HCT116 (cell line): ENCODE measurements at regions not wholly inside any gene's neighbourhood (a gene's known extent, or its start where the extent isn't known, plus 50 kb on each side); places are given as distances from the start of the nearest gene placed in this dataset.

Experiments
- ATAC-seq: fragments of 200-7000 bp; cut with Tn5 transposase; 2 replicates; pipeline ENCODE4 v1.9.1; 2020; ENCODE audit warnings: mild to moderate bottlenecking, moderate library complexity
- BruUV-seq: library from RNA; stranded (reverse); fragments of 400-500 nt; replicated peaks from 2 replicates; lab custom pipeline; 2021; lab: Mats Ljungman, UMichigan
- CTCF ChIA-PET: fragments of 300-600 bp; sonication (Branson Sonifier 250); formaldehyde crosslinking; loops from one replicate; lab custom pipeline; 2021; ENCODE audit warnings: antibody characterized with exemption; lab: Charles Lee
- POLR2A ChIA-PET: fragments of 300-600, 350-600 bp; sonication (Branson Sonifier 250); formaldehyde crosslinking; loops from one replicate; lab custom pipeline; 2021; ENCODE audit warnings: antibody characterized with exemption; lab: Charles Lee
- RAD21 ChIA-PET, 2 experiments: fragments of 300-600 bp; sonication (Branson Sonifier 250); formaldehyde crosslinking; loops; one replicate each; lab custom pipeline; 2023; ENCODE audit warnings: low total read pairs in 2 of 2; ENCODE audit not compliant: uncharacterized antibody in 2 of 2, unreplicated experiment in 2 of 2, low non-redundant PET in 1 of 2; lab: Charles Lee
- DNase-seq: peaks from one replicate; pipeline ENCODE4 v3.0.0-alpha.2; 2010; ENCODE audit warnings: low read depth, low spot score
- H2AFZ ChIP-seq: fragments of 200-600 bp; shearing (Covaris generic), sonication (generic); 2 replicates; pipeline ENCODE4 v1.6.1; 2017; ENCODE audit warnings: low read depth, mixed run types, mixed read lengths, antibody characterized with exemption, low read length; ENCODE audit not compliant: poor library complexity, severe bottlenecking
- H3K27ac ChIP-seq: 2 replicates; pipeline ENCODE4 v1.5.1; 2012; ENCODE audit warnings: low read depth, low read length
- H3K27me3 ChIP-seq: fragments of 200-600 bp; sonication (generic); 2 replicates; pipeline ENCODE4 v1.6.1; 2016; ENCODE audit warnings: mixed run types, low read length, mixed read lengths; ENCODE audit not compliant: insufficient read depth
- H3K36me3 ChIP-seq, 2 experiments: fragments of 200-500 bp in 1 of 2; fragments of 200-600 bp in 1 of 2; sonication (Bioruptor generic) in 1 of 2; sonication (generic) in 1 of 2; 2 replicates each; pipeline versions ENCODE4 v1.5.1 to v1.6.1; 2014 to 2016; ENCODE audit warnings: low read length in 2 of 2, inconsistent platforms in 1 of 2, mixed read lengths in 1 of 2, mixed run types in 1 of 2; ENCODE audit not compliant: insufficient read depth in 2 of 2, control insufficient read depth in 1 of 2
- H3K4me1 ChIP-seq, 2 experiments: fragments of 200-600 bp in 1 of 2; sonication (generic) in 1 of 2; 2 replicates each; pipeline versions ENCODE4 v1.5.1 to v1.6.1; 2012 to 2017; ENCODE audit warnings: low read length in 2 of 2, inconsistent platforms in 1 of 2, mild to moderate bottlenecking in 1 of 2, mixed read lengths in 1 of 2, mixed run types in 1 of 2, moderate library complexity in 1 of 2; ENCODE audit not compliant: insufficient read depth in 2 of 2, control insufficient read depth in 1 of 2
- H3K4me2 ChIP-seq: fragments of 200-600 bp; sonication (generic); 2 replicates; pipeline ENCODE4 v1.6.1; 2017; ENCODE audit warnings: mixed run types, low read length, mixed read lengths
- H3K4me3 ChIP-seq, 2 experiments: fragments of 200-600 bp in 1 of 2; sonication (generic) in 1 of 2; replicated peaks in 1 of 2; 2 replicates each; pipeline ENCODE4 v1.5.1; 2011 to 2016; ENCODE audit warnings: low read length in 2 of 2, control low read depth in 1 of 2, low read depth in 1 of 2, mild to moderate bottlenecking in 1 of 2, mixed read lengths in 1 of 2, mixed run types in 1 of 2
- H3K79me2 ChIP-seq: fragments of 200-600 bp; sonication (generic); 2 replicates; pipeline ENCODE4 v1.6.1; 2017; ENCODE audit warnings: mild to moderate bottlenecking, mixed run types, low read length, moderate library complexity, mixed read lengths; ENCODE audit not compliant: insufficient read depth
- H3K9ac ChIP-seq: fragments of 200-600 bp; sonication (generic); 2 replicates; pipeline ENCODE4 v1.6.1; 2016; ENCODE audit warnings: low read length, mixed read lengths
- H3K9me2 ChIP-seq: fragments of 200-600 bp; sonication (generic), shearing (Covaris generic); 2 replicates; pipeline ENCODE4 v1.6.1; 2017; ENCODE audit warnings: mixed run types, mild to moderate bottlenecking, moderate library complexity; ENCODE audit not compliant: insufficient read depth
- H3K9me3 ChIP-seq, 2 experiments: fragments of 200-500 bp in 1 of 2; fragments of 200-600 bp in 1 of 2; sonication (Bioruptor generic) in 1 of 2; sonication (generic) in 1 of 2; 2 replicates each; pipeline ENCODE4 v1.6.1; 2014 to 2017; ENCODE audit warnings: low read length in 2 of 2, mixed read lengths in 2 of 2, inconsistent platforms in 1 of 2, low read depth in 1 of 2, mild to moderate bottlenecking in 1 of 2, mixed run types in 1 of 2, moderate library complexity in 1 of 2; ENCODE audit not compliant: control insufficient read depth in 1 of 2, insufficient read depth in 1 of 2
- H4K20me1 ChIP-seq: fragments of 200-600 bp; sonication (generic), shearing (Covaris generic); 2 replicates; pipeline ENCODE4 v1.6.1; 2017; ENCODE audit warnings: mixed run types, mild to moderate bottlenecking, moderate library complexity; ENCODE audit not compliant: insufficient read depth
- CEBPB ChIP-seq: IDR thresholded peaks from 2 replicates; pipeline ENCODE4 v1.6.1; 2012; ENCODE audit warnings: low read depth
- CTCF ChIP-seq, 3 experiments: fragments of 200-600 bp in 1 of 3; sonication (generic) in 1 of 3; IDR thresholded peaks in 2 of 3; conservative IDR thresholded peaks in 1 of 3; 2 replicates each; pipeline ENCODE4 v1.5.1; 2012 to 2017; ENCODE audit warnings: low read depth in 2 of 3, low read length in 2 of 3, antibody characterized with exemption in 1 of 3, borderline replicate concordance in 1 of 3, control low read depth in 1 of 3, mild to moderate bottlenecking in 1 of 3, mixed read lengths in 1 of 3, mixed run types in 1 of 3, moderate library complexity in 1 of 3; ENCODE audit not compliant: insufficient read depth in 1 of 3
- EGR1 ChIP-seq: IDR thresholded peaks from 2 replicates; pipeline ENCODE4 v1.6.1; 2012; ENCODE audit warnings: low read depth
- EZH2 ChIP-seq: fragments of 200-600 bp; sonication (generic); IDR thresholded peaks from 2 replicates; pipeline ENCODE4 v1.6.1; 2017; ENCODE audit warnings: antibody characterized with exemption, mixed run types
- FOSL1 ChIP-seq: IDR thresholded peaks from 2 replicates; pipeline ENCODE4 v1.6.1; 2012; ENCODE audit warnings: low read depth
- JUND ChIP-seq: IDR thresholded peaks from 2 replicates; pipeline ENCODE4 v1.6.1; 2012
- POLR2A ChIP-seq: IDR thresholded peaks from 2 replicates; pipeline ENCODE4 v1.7.0; 2011; ENCODE audit warnings: borderline replicate concordance; ENCODE audit not compliant: insufficient read depth, insufficient read length; ENCODE audit errors: extremely low read depth
- RAD21 ChIP-seq: IDR thresholded peaks from 2 replicates; pipeline ENCODE4 v1.6.1; 2012; ENCODE audit warnings: low read depth, mild to moderate bottlenecking
- SIN3A ChIP-seq: IDR thresholded peaks from 2 replicates; pipeline ENCODE4 v1.6.1; 2012; ENCODE audit warnings: low read depth
- SRF ChIP-seq: IDR thresholded peaks from 2 replicates; pipeline ENCODE4 v1.6.1; 2012; ENCODE audit warnings: low read depth
- YY1 ChIP-seq: IDR thresholded peaks from 2 replicates; pipeline ENCODE4 v1.6.1; 2011; ENCODE audit warnings: low read length, low read depth, moderate library complexity, mild to moderate bottlenecking; ENCODE audit not compliant: insufficient replicate concordance; ENCODE audit errors: extremely low read depth
- ZBTB33 ChIP-seq: IDR thresholded peaks from 2 replicates; pipeline ENCODE4 v1.6.1; 2011; ENCODE audit warnings: mild to moderate bottlenecking, low read length, moderate library complexity; ENCODE audit not compliant: insufficient replicate concordance; ENCODE audit errors: extremely low read depth
- ZFX ChIP-seq: fragments of 450-650 bp; IDR thresholded peaks from 2 replicates; pipeline ENCODE4 v1.6.1; 2017
- ZNF274 ChIP-seq: fragments of 200-500 bp; sonication (Bioruptor generic); IDR thresholded peaks from 2 replicates; pipeline ENCODE4 v1.6.1; 2014; ENCODE audit warnings: mild to moderate bottlenecking, low read depth, low read length, inconsistent platforms
- intact Hi-C: fragments of 100-400 bp; cut with micrococcal nuclease; formaldehyde crosslinking; loops from 2 replicates; pipeline ENCODE4 v1.10.0; 2022
- TF ChIP-seq, protein P1 (sequence below): IDR thresholded peaks from 2 replicates; pipeline ENCODE4 v1.6.1; 2012

- Histone ChIP-seq H3K27me3 (no peaks in the 10 kb centered on the region), H3K27ac (no peak overlapping the region), H3K4me2 (no peak overlapping the region), H3K9ac (no peak overlapping the region), H4K20me1 (no peaks in the 10 kb centered on the region), H3K79me2 (no peaks in the 10 kb centered on the region), H3K9me2 (no peaks in the 10 kb centered on the region), H3K36me3 (no peaks in the 10 kb centered on the region), H3K9me3 (peaks cover 27 to 84% of the 10 kb centered on the region in 2 experiments; a peak in 2 of 4 replicates), H3K4me3 (no peak overlapping the region), H3K4me1 (no peaks in the 10 kb centered on the region), H2AFZ (no peak overlapping the region)
- RAD21 ChIA-PET, result no interaction called here
- ATAC-seq, result no peak
- intact Hi-C loops, result no loop called here
- BruUV-seq, result no TSS peak
- CTCF ChIA-PET, result no interaction called here
- POLR2A ChIA-PET, result no interaction called here
- no peak for TF ChIP-seq CTCF (IDR thresholded peaks at IDR 0.05 in 2 of 3, conservative IDR thresholded peaks at IDR 0.05 in 1 of 3; ENCODE audit: borderline replicate concordance in 1 of 3, insufficient read depth in 1 of 3, low read depth in 2 of 3, low read length in 2 of 3)
- TF ChIP-seq YY1, result no peak
- TF ChIP-seq, all 23 proteins: peak for 0
- DNase-seq, result no peak
Measured at GRCh38 chr15:25065286-25065685, 110.5 kb downstream of the SNRPN start.

- H3K9me2 ChIP-seq, result no peaks in the 10 kb centered on the region
- H3K27me3 ChIP-seq, result no peaks in the 10 kb centered on the region
- DNase-seq (no peak), ATAC-seq (no peak)
- intact Hi-C loops, result no loop called here
- no peaks in the 10 kb centered on the region for H3K36me3 ChIP-seq
- ChIA-PET RAD21 (no interaction called here), CTCF (no interaction called here), POLR2A (no interaction called here)
- H3K79me2 ChIP-seq, result no peaks in the 10 kb centered on the region
- BruUV-seq, result no TSS peak
- no peak overlapping the region for H2AFZ ChIP-seq
- H3K4me3 ChIP-seq, result no peak overlapping the region
- no peak overlapping the region for H3K9ac ChIP-seq
- no peak overlapping the region for H3K27ac ChIP-seq
- no peaks in the 10 kb centered on the region for H4K20me1 ChIP-seq
- no peak overlapping the region for H3K4me2 ChIP-seq
- no peaks in the 10 kb centered on the region for H3K4me1 ChIP-seq
- peaks cover 25 to 85% of the 10 kb centered on the region in 2 experiments; a peak in 2 of 4 replicates for H3K9me3 ChIP-seq
- TF ChIP-seq EZH2, result no peak
- TF ChIP-seq SIN3A, result no peak
- TF ChIP-seq YY1, result no peak
- TF ChIP-seq ZFX, result no peak
- no peak for TF ChIP-seq SRF
- no peak for TF ChIP-seq ZNF274
- TF ChIP-seq POLR2A, result no peak
- TF ChIP-seq RAD21, result no peak
- no peak for TF ChIP-seq EGR1
- no peak for TF ChIP-seq CEBPB
- TF ChIP-seq, protein P1, sequence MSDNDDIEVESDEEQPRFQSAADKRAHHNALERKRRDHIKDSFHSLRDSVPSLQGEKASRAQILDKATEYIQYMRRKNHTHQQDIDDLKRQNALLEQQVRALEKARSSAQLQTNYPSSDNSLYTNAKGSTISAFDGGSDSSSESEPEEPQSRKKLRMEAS, result no peak
- no peak for TF ChIP-seq ZBTB33
- no peak for TF ChIP-seq JUND
- no peak for TF ChIP-seq FOSL1
- no peak for TF ChIP-seq CTCF (IDR thresholded peaks at IDR 0.05 in 2 of 3, conservative IDR thresholded peaks at IDR 0.05 in 1 of 3; ENCODE audit: borderline replicate concordance in 1 of 3, insufficient read depth in 1 of 3, low read depth in 2 of 3, low read length in 2 of 3)
Measured at GRCh38 chr15:25065876-25066275, 111.1 kb downstream of the SNRPN start.
